ENCODE measurements at regions not wholly inside any gene's neighbourhood (a gene's known extent, or its start where the extent isn't known, plus 50 kb on each side); places are given as distances from the start of the nearest gene placed in this dataset.

GRCh38 chr6:95110767-95111166, 466.6 kb upstream of the MANEA start:
- no peak for TF ChIP-seq ZNF671 (CRISPR knock-in tag; IDR thresholded peaks at IDR 0.05)
- no peak for TF ChIP-seq HMGXB4 (CRISPR knock-in tag; IDR thresholded peaks at IDR 0.05)
- no peak for TF ChIP-seq ESRRA (CRISPR knock-in tag; IDR thresholded peaks at IDR 0.05; ENCODE audit: borderline replicate concordance)
- TF ChIP-seq TEAD1 (CRISPR knock-in tag; IDR thresholded peaks at IDR 0.05), result no peak
- TF ChIP-seq ZBTB43 (CRISPR knock-in tag; IDR thresholded peaks at IDR 0.05), result no peak
- TF ChIP-seq PRRX2 (CRISPR knock-in tag; IDR thresholded peaks at IDR 0.05), result no peak
- TF ChIP-seq STAT6 (CRISPR knock-in tag; conservative IDR thresholded peaks at IDR 0.05; ENCODE audit: low read depth), result no peak
- TF ChIP-seq ZNF138 (CRISPR knock-in tag; conservative IDR thresholded peaks at IDR 0.05), result no peak
- no peak for TF ChIP-seq IRF1 (CRISPR knock-in tag; IDR thresholded peaks at IDR 0.05)
- TF ChIP-seq IRF2 (CRISPR knock-in tag; IDR thresholded peaks at IDR 0.05; ENCODE audit: borderline replicate concordance, low read depth), result no peak
- TF ChIP-seq E2F1 (CRISPR knock-in tag; IDR thresholded peaks at IDR 0.05), result no peak
- TF ChIP-seq CBFB (CRISPR knock-in tag; IDR thresholded peaks at IDR 0.05; ENCODE audit: low read depth), result no peak
- TF ChIP-seq CDX4 (CRISPR knock-in tag; IDR thresholded peaks at IDR 0.05; ENCODE audit: borderline replicate concordance), result no peak
- Mint-ChIP-seq H3K4me3 (no peak overlapping the region), H3K36me3 (no peaks in the 10 kb centered on the region), H3K27ac (no peak overlapping the region), H3K9me3 (no peaks in the 10 kb centered on the region), H3K4me1 (no peaks in the 10 kb centered on the region), H3K27me3 (ENCODE audit: low read depth) (no peaks in the 10 kb centered on the region)
- ATAC-seq, result no peak
- ChIA-PET CTCF (no interaction called here), POLR2A (no interaction called here)
- no peak for DNase-seq (ENCODE audit: low spot score)

- H3K9me3 Mint-ChIP-seq, result no peaks in the 10 kb centered on the region
- no peaks in the 10 kb centered on the region for H3K4me1 Mint-ChIP-seq
- H3K27ac Mint-ChIP-seq, result no peak overlapping the region
- ChIA-PET POLR2A (no interaction called here), CTCF (no interaction called here)
- no peaks in the 10 kb centered on the region for H3K36me3 Mint-ChIP-seq
- DNase-seq (ENCODE audit: low spot score) (no peak), ATAC-seq (no peak)
- H3K4me3 Mint-ChIP-seq, result no peak overlapping the region
- H3K27me3 Mint-ChIP-seq (ENCODE audit: low read depth), result no peaks in the 10 kb centered on the region
- TF ChIP-seq NFE2L1 (CRISPR knock-in tag; IDR thresholded peaks at IDR 0.05) (no peak), MYBL2 (CRISPR knock-in tag; IDR thresholded peaks at IDR 0.05) (no peak), ZNF425 (CRISPR knock-in tag; conservative IDR thresholded peaks at IDR 0.05) (no peak), TEAD4 (CRISPR knock-in tag; IDR thresholded peaks at IDR 0.05) (no peak), CREM (CRISPR knock-in tag; IDR thresholded peaks at IDR 0.05) (no peak), ZSCAN18 (CRISPR knock-in tag; IDR thresholded peaks at IDR 0.05) (no peak), OVOL2 (CRISPR knock-in tag; IDR thresholded peaks at IDR 0.05; ENCODE audit: borderline replicate concordance) (no peak), RELA (CRISPR knock-in tag; IDR thresholded peaks at IDR 0.05; ENCODE audit: borderline replicate concordance) (no peak), ZNF263 (CRISPR knock-in tag; IDR thresholded peaks at IDR 0.05; ENCODE audit: low read depth) (no peak), HMGXB4 (CRISPR knock-in tag; IDR thresholded peaks at IDR 0.05) (no peak), JUN (CRISPR knock-in tag; IDR thresholded peaks at IDR 0.05) (no peak)
Observed at GRCh38 chr6:95117236-95117635, 460.1 kb upstream of the MANEA start.

Data from WTC11 (cell line).